ENCODE measurements at regions not wholly inside any gene's neighbourhood (a gene's known extent, or its start where the extent isn't known, plus 50 kb on each side); places are given as distances from the start of the nearest gene placed in this dataset.

DNA sequence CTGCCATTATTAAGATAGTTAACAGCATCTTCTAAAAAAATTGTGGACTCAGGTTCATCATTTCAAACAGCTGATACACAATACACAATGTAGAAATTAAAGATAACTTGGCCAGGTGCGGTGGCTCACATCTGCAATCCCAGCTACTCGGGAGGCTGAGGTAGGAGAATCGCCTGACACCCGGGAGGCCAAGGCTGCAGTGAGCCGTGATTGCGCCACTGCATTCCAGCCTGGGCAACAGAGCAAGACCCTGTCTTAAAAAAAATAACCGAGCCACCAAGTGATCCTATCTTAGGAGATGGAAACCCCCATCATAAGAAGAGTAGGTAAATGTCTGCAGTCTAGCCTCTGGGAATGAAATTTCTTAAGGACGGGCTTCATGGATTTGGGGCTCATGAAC lies 241.7 kb downstream of the PIK3R1 start:
- no peak for DNase-seq

DNA sequence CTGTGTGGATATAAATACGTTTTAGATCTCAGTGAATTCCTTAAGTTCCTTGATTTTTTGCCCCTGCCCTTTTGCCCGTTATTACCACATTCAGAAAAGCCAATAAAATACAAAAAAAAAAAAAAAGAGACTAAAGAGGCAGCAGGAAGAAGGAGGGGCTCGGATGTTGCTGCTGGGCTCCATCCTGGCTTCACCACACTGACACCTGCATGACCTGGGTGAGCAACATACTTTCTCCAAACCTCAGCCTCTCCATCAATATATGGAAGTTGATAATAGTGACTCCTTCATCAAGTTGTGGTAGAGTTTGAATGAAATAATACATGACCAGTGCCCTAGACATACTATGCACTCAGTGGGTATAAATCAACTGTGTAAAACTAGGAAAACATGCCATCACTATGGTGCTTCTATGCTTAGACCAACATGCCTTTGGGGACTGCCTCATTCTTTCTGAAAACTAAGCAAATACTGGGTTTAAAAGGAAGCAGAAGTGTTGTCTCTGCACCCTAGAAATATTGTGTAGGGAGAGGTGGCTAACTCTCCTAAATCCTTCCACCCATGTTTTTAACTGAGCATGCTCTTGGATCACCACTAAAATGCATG lies 243.0 kb downstream of the PIK3R1 start:
- DNase-seq = no peak

DNA sequence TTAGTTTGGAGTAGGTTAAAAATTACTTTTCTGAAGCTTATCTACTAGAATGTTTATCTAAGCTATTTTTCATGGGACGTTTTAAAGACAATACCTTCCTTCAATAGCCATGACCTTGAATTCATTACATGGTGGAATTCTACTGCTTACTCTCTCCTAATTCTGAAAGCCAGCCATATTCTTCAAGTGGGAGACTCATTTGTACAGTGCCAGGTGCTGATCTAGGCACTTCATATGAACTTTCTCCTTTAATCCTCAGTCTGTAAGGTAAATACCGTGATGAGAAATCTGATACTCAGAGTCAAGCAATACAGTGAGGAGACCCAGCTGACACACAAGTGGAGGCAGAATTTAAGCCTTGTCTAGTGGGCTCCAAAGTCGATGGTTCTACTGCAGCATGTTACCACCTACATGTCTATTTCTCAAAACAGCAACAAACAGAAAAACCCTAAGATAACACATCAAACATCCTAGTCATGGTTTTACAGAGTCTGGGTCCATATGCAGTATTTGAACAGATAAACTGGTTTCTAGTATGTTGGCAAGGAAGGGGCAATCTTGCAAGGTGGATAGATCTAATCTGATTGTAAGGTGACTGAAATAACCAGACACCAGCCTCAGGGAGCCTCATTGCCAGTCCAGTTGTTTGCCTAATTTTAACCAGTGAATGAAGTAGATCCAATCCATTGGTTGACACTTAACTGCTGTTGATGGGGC lies 243.7 kb downstream of the PIK3R1 start:
- DNase-seq = peak; percentile 79

DNA sequence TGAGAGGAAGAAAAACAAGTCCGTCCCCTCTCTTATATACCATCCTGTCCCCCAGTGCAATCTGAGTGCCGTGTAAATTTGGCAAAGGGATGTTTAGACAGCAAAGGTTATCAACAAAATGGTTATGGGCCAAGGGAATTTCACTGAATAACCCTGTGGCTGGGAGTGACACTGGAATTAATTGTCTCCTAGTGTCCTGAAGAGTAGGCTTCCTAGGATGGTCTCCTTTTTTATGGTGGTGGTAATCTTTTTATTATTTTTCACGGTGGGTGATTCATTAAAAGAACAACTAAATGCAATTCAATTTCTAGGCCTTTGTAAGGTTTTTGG lies 244.2 kb downstream of the PIK3R1 start:
- no peak for DNase-seq

DNA sequence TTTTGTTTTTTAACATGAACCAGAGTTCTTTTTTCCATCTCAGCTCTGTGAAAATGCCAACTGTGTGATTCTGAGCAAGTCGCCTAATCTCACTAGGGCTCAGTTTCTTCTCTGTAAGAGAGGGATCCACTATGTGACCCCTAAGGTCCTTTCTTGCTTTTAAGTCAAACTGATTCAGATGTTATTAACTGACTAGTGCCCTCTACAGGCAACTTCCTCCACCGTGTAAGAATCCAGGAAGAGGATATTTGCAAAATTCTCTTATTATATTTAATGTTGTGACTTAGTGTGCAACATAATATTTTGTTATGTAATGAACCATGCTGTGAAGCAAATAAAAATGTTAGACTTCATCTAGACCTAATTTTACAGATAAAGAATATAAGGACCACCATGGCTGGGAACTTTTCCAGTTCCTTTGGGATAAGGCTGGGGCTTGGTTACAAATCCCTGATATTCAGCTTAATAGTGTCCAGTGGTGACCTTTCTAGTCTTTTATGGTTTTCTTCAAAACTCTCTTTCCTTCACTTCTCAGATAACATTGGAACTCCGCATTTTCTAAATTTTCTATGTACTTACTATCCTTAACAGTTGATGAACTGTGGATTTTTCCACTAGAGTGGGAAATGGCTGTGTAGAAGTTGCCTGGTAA lies 244.7 kb downstream of the PIK3R1 start:
- DNase-seq = peak; percentile 39

GRCh38 chr5:68463606-68464005 lies 248.1 kb downstream of the PIK3R1 start:
- no peak for DNase-seq

GRCh38 chr5:68464424-68464823 lies 248.9 kb downstream of the PIK3R1 start:
- no peak for DNase-seq

- DNase-seq = no peak
Measured at GRCh38 chr5:68465133-68465532, 249.6 kb downstream of the PIK3R1 start.

DNA sequence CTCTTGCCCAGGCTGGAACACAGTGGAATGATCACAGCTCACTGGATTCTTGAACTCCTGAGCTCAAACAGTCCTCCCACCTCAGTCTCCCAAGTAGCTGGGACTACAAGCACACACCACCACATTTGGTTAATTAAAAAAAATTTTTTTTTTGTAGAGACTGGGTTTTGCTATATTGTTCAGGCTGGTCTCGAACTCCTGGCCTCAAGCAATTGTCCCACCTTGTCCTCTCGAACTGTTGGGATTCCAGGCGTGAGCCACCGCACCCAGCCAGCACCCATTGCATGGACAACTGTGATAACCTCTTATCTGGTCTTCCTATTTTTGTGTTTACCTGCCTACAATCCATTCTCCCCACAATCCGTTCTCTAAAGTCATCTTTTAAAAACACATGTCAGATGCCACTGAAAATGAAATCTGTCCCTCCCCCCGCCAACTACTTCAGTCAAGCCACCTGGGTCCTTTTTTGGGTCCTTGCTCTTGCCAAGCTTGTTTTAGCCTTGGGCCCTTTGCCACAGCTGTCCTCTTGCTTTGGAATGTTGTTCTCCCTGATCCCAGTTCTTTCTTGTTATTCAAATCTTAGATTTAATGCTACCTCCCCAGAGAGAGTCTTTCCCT lies 250.5 kb downstream of the PIK3R1 start:
- no peak for DNase-seq

DNA sequence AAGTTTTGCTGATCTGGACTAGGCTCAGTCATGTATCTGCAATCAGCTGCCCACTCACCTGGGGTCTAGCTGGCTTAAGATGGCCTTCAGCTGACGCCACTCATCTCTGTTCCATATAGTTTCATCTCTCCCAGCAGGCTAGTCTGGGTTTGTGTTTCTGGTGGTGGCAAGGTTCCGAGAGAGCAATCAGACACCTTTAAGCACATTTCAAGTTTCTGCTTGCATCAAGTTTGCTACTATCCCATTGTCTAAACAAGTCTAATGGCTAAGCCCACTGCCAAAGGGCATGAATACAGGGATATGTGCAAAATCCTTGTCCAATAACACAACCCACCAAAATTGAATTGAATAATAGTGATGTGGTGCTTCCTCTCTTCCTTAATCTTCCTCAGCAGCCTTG lies 251.7 kb downstream of the PIK3R1 start:
- DNase-seq = no peak

- DNase-seq = no peak
Measured at GRCh38 chr5:68467794-68468193, 252.2 kb downstream of the PIK3R1 start.

DNA sequence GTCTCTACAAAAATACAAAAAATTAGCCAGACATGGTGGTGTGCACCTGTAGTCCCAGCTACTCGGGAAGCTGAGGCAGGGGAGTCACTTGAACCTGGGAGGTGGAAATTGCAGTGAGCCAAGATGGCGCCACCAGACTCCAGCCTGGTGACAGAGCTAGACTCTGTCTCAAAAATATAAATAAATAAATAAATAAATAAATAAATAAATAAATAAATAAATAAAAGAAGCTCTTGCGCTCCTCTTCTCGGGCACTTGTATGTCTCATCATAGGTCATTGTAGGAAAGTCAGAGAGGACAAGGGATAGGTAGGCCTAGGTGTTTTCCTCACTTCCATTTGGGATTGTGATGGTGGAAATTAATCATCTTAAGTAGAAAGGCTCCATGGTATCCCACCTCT lies 252.8 kb downstream of the PIK3R1 start:
- no peak for DNase-seq

DNA sequence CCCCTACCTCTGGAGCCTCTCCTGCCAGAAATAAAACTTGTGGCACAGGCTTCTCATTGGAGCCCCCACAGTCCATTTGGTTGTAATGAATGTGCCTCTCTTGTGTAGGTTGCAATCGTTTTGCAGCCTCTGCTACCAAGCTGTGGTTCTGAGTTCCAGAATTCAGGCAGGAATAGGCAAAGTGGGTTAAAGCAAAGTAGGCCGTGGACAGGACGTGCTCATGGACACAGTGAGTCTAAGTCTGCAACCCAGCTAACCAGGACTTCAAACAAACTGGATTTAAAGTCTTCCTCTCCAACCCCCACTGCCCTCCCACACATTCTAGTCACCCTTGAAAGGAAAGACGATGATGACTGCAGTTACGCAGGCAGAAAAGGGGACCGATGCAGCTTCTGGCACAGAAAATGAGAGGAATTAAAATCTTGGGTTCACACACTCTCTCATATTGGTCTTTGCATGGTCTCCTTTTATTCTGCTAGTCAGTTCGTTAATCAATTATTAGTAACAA lies 260.0 kb downstream of the PIK3R1 start:
- DNase-seq = no peak

DNA sequence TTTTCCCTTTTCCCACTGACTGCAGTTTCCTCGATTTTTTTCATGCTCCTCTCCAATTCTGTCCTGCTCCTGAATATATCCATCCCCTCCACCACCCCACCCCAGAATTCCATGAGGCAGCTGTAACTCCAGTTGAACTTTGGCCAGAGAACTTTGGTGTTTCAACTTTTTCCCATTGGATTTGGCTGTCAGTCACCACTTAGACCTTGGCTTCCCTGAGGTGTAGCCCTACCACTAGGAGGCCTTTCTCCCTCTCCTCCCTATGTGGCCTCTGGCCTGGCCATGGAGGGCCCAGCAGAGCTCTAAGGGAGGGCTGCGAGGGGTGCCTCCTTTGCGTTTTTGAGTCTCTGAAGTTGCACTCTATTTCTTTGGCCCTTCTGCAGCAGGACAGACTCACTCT lies 261.3 kb downstream of the PIK3R1 start:
- DNase-seq = no peak

- DNase-seq = no peak
Measured at GRCh38 chr5:68478301-68479095, 262.9 kb downstream of the PIK3R1 start.

DNA sequence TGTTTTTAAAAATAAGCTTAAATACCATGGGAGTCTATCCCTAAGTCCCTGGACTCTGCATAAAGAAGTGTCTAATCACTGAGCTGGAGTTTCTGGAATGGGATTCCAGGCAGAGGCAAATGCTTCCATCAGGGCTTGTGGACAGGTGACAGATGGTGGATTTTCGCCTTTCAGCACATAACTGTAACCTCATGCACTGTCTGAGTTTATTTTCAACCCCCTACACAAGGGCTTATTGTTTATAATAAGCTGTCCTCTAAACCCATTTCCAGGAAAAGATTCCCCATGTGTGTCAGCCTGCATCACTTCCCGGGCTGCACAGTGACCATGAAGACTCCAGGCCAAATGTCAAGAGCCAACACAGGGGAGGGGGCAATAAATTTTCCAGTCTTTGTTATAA lies 264.0 kb downstream of the PIK3R1 start:
- DNase-seq = no peak

DNA sequence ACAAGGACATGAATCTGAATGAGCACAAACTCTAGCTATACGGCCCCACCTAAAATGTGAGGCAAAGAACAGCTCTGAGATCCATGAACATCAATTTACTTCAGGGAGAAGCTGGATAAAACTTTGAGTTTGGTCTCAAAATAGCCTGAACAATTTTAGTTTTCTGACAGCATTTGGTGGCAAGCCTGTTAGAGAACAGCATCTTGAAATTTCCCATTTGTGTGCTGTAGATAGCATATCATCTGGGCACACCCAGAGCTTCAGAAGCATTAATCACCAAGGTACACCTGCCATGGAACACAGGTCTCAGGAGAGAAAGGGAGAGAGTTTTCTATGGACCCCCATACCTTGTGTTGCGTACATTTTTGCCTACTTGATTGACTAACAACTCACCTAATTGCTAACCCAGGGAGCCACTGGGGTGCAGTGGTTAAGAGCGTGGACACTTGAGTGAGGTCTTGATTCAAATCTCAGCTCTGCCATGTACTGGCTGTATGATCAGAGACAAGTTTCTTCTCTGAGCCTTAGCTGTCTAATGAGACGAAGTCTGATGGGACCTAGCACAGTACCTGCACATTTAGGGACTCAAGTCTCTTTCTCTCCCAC lies 264.9 kb downstream of the PIK3R1 start:
- no peak for DNase-seq

DNA sequence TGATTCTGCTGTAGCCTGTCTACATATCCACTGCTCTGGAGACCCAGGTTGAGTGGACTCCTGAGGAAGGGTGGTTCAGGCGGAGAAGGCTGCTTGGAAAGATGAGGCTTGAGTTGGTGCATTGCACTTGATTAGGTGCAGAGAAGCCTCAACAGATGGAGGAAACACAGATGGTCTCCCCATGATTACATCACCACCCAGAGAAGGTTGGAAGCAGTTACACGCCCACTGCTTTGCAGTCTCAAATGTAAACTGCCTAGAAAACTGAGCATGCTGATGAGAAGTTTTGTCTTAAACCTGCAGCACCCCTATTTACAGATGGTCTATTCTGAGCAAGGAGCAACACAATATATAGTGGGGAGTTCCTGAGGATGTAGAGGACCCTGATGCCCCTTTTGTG lies 266.6 kb downstream of the PIK3R1 start:
- no peak for DNase-seq

DNA sequence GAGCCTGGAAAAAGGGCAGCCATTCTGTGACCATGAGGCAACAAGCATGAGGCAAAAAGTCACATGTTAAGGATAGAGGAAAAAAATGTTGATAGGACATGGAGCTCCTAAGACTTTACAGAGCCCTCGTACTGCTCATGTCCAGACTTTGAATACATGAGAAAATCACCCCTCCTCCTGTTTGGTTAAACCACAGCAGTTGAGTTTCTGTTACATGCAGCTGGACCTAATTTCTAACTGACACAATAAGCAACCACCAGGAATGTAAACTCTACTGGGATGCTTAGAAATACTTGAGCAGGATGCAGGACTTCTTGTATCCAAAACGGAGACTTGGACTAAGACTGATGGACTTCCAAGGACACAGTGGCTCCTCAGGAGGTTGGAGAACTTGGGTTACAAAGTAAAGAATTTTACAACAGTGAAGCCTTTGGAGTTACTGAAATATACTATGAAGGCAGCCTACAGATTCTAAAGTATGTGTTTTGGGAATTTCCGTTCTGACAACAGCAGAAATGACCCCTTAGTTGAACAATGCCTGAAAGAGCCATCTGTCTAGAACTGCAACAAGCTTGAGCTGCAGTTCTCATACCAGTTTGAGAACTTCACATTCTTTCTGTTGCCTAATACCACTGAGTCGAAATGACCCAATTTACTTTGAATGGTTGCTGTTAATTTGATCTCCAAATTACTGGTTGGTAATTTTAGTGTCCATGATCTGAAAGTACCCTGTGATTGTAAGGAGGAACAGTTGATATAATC lies 268.9 kb downstream of the PIK3R1 start:
- no peak for DNase-seq

- DNase-seq = no peak
Measured at GRCh38 chr5:68489556-68489955, 274.0 kb downstream of the PIK3R1 start.

GRCh38 chr5:68490406-68490805 lies 274.9 kb downstream of the PIK3R1 start:
- DNase-seq = no peak

DNA sequence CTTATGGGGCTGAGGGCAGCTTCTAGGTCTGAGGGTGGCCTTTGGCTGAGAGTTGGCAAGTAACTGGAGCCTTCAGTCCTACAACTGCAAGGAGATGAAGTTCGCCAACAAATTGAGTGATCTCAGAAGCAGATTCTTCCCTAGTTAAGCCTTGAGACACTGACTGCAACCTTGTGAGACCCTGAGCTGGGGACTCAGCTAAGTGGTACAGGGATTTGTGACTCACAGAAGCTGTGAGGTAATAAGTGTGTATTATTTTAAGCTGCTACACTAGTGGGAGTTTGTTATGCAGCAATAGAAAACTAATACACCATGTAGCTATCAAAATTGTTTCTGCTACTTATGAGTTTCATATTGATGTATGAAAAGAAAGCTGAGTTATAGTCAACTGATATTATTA lies 279.2 kb downstream of the PIK3R1 start:
- DNase-seq = no peak

Measured in NCI-H2029 (cell line).